ENCODE measurements at regions not wholly inside any gene's neighbourhood (a gene's known extent, or its start where the extent isn't known, plus 50 kb on each side); places are given as distances from the start of the nearest gene placed in this dataset.

DNA sequence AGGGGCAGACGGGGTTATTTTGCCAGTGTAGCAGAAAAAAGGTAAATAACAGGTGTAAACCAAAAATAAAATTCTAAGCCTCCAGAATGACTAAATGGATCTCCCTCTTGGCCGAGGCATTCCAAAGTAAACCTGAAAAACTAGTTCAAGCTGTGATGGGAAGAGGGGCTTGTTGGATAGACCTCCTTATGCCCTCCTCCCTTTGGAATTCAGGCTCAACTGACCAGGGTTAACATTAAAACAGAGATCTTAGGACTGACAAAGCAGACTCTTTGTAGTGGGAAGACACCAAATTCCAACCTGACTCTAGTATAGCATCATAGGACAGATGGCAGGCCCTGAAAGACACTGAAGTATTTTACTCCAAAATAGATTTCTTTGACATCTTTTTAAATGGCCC is 113.8 kb upstream of the ITGB1 start:
- TF ChIP-seq SETDB1 (IDR thresholded peaks at IDR 0.05; ENCODE audit: insufficient read length, low read length) (no peak), SP2 (tag by site-specific recombination; IDR thresholded peaks at IDR 0.05) (no peak)
- TF ChIP-seq, protein P1, sequence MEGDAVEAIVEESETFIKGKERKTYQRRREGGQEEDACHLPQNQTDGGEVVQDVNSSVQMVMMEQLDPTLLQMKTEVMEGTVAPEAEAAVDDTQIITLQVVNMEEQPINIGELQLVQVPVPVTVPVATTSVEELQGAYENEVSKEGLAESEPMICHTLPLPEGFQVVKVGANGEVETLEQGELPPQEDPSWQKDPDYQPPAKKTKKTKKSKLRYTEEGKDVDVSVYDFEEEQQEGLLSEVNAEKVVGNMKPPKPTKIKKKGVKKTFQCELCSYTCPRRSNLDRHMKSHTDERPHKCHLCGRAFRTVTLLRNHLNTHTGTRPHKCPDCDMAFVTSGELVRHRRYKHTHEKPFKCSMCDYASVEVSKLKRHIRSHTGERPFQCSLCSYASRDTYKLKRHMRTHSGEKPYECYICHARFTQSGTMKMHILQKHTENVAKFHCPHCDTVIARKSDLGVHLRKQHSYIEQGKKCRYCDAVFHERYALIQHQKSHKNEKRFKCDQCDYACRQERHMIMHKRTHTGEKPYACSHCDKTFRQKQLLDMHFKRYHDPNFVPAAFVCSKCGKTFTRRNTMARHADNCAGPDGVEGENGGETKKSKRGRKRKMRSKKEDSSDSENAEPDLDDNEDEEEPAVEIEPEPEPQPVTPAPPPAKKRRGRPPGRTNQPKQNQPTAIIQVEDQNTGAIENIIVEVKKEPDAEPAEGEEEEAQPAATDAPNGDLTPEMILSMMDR (tag by site-specific recombination; IDR thresholded peaks at IDR 0.05): no peak

Measured in HEK293 (cell line).